Transverse colon (tissue), 4 donors: ENCODE measurements at regions not wholly inside any gene's neighbourhood (a gene's known extent, or its start where the extent isn't known, plus 50 kb on each side); places are given as distances from the start of the nearest gene placed in this dataset.

Experiments
- DNase-seq: peaks from one replicate; pipeline ENCODE4 v3.0.0-alpha.2; 2019
- H3K27ac ChIP-seq, 4 donors: fragments of 200-600 bp; sonication (generic); 2 replicates each; pipeline ENCODE4 v1.5.1; 2016 to 2018; ENCODE audit warnings: inconsistent platforms in 4 of 4
- H3K27me3 ChIP-seq: fragments of 200-600 bp; sonication (generic); 2 replicates; pipeline ENCODE4 v1.5.1; 2017; ENCODE audit warnings: inconsistent platforms
- H3K36me3 ChIP-seq, 4 donors: fragments of 200-600 bp; sonication (generic); 2 replicates each; pipeline ENCODE4 v1.5.1; 2017 to 2019; ENCODE audit warnings: inconsistent platforms in 4 of 4
- H3K4me1 ChIP-seq, 4 donors: fragments of 200-600 bp; sonication (generic); 2 replicates each; pipeline ENCODE4 v1.5.1; 2017 to 2020; ENCODE audit warnings: inconsistent platforms in 4 of 4
- H3K4me3 ChIP-seq, 4 donors: fragments of 200-600 bp; sonication (generic); 1 replicate in 1 of 4; 2 replicates in 3 of 4; pipeline versions ENCODE4 v1.5.1 to v1.6.1; 2017 to 2019; ENCODE audit warnings: inconsistent platforms in 4 of 4
- H3K9me3 ChIP-seq, 2 donors: fragments of 200-600 bp; sonication (generic); 2 replicates each; pipeline ENCODE4 v1.5.1; 2017 to 2019; ENCODE audit warnings: inconsistent platforms in 2 of 2
- EP300 ChIP-seq: sonication (generic); formaldehyde crosslinking; IDR thresholded peaks from one replicate; pipeline ENCODE4 v1.6.1; 2017; ENCODE audit warnings: antibody characterized with exemption, low read depth
- POLR2A ChIP-seq: fragments of 450-650 bp; IDR thresholded peaks from one replicate; pipeline ENCODE4 v1.6.1; 2016; ENCODE audit warnings: antibody characterized with exemption, mild to moderate bottlenecking, moderate library complexity
- POLR2AphosphoS5 ChIP-seq, 3 donors: sonication (generic); formaldehyde crosslinking; IDR thresholded peaks; one replicate each; pipeline ENCODE4 v1.6.1; 2016; ENCODE audit warnings: antibody characterized with exemption in 3 of 3
- WGBS, 2 donors: methylation state at CpG; one replicate each; pipeline ENCODE4 v1.1.5; 2018; ENCODE audit warnings: low coverage in 1 of 2; 5-methylcytosine and 5-hydroxymethylcytosine counted together
- in situ Hi-C, 4 donors: fragments of 200-750 bp; cut with MboI; loops; one replicate each; pipeline versions ENCODE4 v1.15.0 to v1.15.1; 2017; ENCODE audit warnings: low sequenced_read_pairs in 3 of 4, low pct_ligation_motif_present in 1 of 4, low pct_unique_long_range_greater_than_20kb in 1 of 4
- intact Hi-C: fragments of 100-400 bp; cut with DNase I; formaldehyde crosslinking; loops from one replicate; pipeline ENCODE4 v1.15.1; 2023; ENCODE audit warnings: low total_unique reads
- TF ChIP-seq, protein P1 (sequence below), 5 experiments: fragments of 200-600 bp in 3 of 5; fragments of 450-650 bp in 2 of 5; sonication (generic) in 3 of 5; IDR thresholded peaks; 1 replicate in 2 of 5; 2 replicates in 3 of 5; pipeline ENCODE4 v1.5.1; 2016 to 2017; ENCODE audit warnings: antibody characterized with exemption in 5 of 5, inconsistent platforms in 3 of 5, mild to moderate bottlenecking in 2 of 5, moderate library complexity in 1 of 5

DNA sequence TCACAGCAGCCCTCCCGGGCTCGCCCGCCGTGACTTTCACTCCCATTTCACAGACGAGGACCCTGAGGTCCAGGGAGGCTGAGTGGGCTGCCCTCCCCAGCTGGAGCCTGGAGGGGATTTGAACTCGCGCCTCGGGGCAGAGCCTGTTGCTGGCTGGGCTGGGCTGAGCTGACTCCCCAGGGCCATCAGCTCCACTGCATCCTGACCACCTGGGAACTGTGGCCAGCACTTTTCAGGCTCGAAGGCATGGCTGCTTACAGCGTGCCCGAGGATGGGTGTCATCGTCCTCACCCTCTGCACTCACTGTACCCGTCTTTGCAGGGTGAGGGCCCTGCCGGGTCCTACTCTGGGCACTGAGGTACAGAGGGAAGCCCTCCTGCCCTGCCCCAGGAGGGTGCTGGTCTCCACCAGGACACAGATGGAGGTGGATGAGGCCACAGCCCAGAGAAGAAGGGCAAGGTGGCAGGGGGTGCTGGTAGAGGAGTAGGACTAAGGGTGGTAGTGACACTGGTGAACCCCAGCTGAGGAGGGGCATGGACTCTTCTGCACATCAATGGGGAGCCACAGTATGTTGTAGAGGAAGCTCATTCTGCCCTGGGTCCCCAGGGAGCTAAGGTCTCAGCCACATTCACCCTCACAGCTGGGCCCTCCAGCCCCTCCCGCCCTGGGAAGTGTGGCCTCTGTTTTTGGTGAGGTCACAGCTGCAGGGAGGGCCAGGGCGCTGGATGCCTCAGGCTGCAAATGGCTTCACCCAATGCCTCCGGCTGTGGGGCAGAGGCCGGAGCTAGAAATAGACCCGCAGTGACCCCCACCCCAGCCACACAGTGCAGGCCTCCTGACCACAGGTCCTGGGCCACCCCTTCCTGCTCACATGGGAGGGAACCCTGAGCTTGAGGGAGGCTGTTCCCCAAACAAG, 365.1 kb upstream of the SFSWAP start:
- Histone ChIP-seq H3K36me3 (no peaks in the 10 kb centered on the region), H3K4me3 (no peak overlapping the region), H3K9me3 (no peaks in the 10 kb centered on the region), H3K27ac (no peak overlapping the region), H3K4me1 (no peaks in the 10 kb centered on the region), H3K27me3 (peaks cover under 1% of the 10 kb centered on the region)
- in situ Hi-C loops (loop anchor here in 1 of 4 donors (5.0 kb wide), 1 partner anchor 277 kb away; no protein-coding TSS in a partner anchor), intact Hi-C loops (no loop called here)
- 96% methylated on average over 7 of the region's 19 CpGs; no CpG with 5 or more reads in 1 of the 2 donors for WGBS, 2 donors
- TF ChIP-seq, protein P1, sequence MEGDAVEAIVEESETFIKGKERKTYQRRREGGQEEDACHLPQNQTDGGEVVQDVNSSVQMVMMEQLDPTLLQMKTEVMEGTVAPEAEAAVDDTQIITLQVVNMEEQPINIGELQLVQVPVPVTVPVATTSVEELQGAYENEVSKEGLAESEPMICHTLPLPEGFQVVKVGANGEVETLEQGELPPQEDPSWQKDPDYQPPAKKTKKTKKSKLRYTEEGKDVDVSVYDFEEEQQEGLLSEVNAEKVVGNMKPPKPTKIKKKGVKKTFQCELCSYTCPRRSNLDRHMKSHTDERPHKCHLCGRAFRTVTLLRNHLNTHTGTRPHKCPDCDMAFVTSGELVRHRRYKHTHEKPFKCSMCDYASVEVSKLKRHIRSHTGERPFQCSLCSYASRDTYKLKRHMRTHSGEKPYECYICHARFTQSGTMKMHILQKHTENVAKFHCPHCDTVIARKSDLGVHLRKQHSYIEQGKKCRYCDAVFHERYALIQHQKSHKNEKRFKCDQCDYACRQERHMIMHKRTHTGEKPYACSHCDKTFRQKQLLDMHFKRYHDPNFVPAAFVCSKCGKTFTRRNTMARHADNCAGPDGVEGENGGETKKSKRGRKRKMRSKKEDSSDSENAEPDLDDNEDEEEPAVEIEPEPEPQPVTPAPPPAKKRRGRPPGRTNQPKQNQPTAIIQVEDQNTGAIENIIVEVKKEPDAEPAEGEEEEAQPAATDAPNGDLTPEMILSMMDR (IDR thresholded peaks at IDR 0.05) = no peak
- TF ChIP-seq POLR2A = no peak
- TF ChIP-seq EP300 = no peak
- TF ChIP-seq POLR2AphosphoS5 (IDR thresholded peaks at IDR 0.05) = no peak
- no peak for DNase-seq

GRCh38 chr12:131346555-131347344, 364.1 kb upstream of the SFSWAP start:
- Histone ChIP-seq H3K27ac (no peak overlapping the region), H3K4me3 (no peak overlapping the region), H3K4me1 (no peaks in the 10 kb centered on the region), H3K9me3 (no peaks in the 10 kb centered on the region), H3K27me3 (peaks cover 4% of the 10 kb centered on the region), H3K36me3 (no peaks in the 10 kb centered on the region)
- WGBS, 2 donors = 59 to 88% methylated on average over 3 to 12 of the region's 17 CpGs
- TF ChIP-seq EP300 (no peak), POLR2AphosphoS5 (IDR thresholded peaks at IDR 0.05) (no peak), POLR2A (no peak)
- TF ChIP-seq, protein P1 (IDR thresholded peaks at IDR 0.05) = no peak
- in situ Hi-C loops (loop anchor here in 1 of 4 donors (5.0 kb wide), 1 partner anchor 276 kb away; no protein-coding TSS in a partner anchor), intact Hi-C loops (no loop called here)
- no peak for DNase-seq

DNA sequence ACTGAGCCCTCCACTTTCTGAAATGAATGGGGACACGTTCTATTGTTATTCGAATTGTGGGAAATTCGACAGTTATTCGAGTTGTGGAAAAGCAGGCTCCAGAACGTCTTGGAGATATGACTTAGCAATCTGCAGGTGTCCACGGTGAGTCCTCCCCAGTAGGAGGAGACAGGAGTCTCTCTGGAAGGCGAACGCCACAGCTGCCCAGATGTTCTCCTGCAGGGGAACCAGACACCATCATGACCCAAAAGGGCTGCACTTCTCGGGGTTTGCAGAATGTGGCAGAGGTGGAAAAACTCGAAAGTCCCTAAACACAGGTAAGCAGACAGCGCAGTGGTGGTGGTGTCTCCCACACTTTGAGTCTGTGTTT, 363.6 kb upstream of the SFSWAP start:
- no peak overlapping the region for H3K4me3 ChIP-seq

More for the DNA sequence above, 363.6 kb upstream of the SFSWAP start:
- Histone ChIP-seq H3K4me1 (no peaks in the 10 kb centered on the region), H3K27me3 (peaks cover 4% of the 10 kb centered on the region), H3K36me3 (no peaks in the 10 kb centered on the region), H3K9me3 (no peaks in the 10 kb centered on the region), H3K27ac (no peak overlapping the region)
- no peak for DNase-seq
- intact Hi-C loops = no loop called here
- 71 to 76% methylated on average over 7 to 11 of the region's 11 CpGs for WGBS, 2 donors
- TF ChIP-seq, protein P1 (IDR thresholded peaks at IDR 0.05) = no peak
- no peak for TF ChIP-seq EP300
- no peak for TF ChIP-seq POLR2A
- no peak for TF ChIP-seq POLR2AphosphoS5 (IDR thresholded peaks at IDR 0.05)
- in situ Hi-C loops = loop anchor here in 1 of 4 donors (5.0 kb wide), 1 partner anchor 275 kb away; no protein-coding TSS in a partner anchor
